Breast epithelium (tissue), 3 donors: ENCODE measurements at regions not wholly inside any gene's neighbourhood (a gene's known extent, or its start where the extent isn't known, plus 50 kb on each side); places are given as distances from the start of the nearest gene placed in this dataset.

Experiments
- POLR2AphosphoS5 ChIP-seq, 3 donors: sonication (generic); formaldehyde crosslinking; IDR thresholded peaks; one replicate each; pipeline ENCODE4 v1.6.1; 2017; ENCODE audit warnings: antibody characterized with exemption in 3 of 3
- TF ChIP-seq, protein P1 (sequence below), 3 donors: fragments of 450-650 bp; IDR thresholded peaks; one replicate each; pipeline ENCODE4 v1.5.1; 2016 to 2017; ENCODE audit warnings: antibody characterized with exemption in 3 of 3, mild to moderate bottlenecking in 3 of 3, moderate library complexity in 3 of 3

DNA sequence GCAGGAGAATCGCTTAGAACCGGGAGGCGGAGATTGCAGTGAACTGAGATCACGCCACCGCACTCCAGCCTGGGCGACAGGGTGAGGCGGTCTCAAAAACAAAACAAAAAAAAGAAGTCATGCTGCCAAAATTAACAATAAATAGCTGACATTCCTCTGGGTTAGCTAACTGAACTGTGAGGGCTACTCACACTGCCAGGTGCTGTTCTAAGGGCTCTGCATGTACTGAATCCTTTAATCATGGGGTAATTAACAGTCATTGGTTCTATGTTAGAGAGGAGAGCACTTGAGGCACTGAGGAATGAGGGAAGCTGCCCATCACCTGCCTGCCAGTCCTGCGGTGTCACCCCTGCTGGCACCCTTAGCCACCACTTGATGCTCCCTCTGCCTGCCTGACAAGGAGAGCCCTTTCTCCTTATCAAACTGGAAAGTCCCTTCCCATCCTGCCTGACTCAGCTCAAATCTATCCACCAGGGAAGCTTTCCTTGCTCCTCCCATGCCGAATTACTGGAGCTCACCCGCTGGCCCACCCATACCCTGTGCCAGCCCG is 73.0 kb upstream of the RIOK3 start:
- TF ChIP-seq, protein P1, sequence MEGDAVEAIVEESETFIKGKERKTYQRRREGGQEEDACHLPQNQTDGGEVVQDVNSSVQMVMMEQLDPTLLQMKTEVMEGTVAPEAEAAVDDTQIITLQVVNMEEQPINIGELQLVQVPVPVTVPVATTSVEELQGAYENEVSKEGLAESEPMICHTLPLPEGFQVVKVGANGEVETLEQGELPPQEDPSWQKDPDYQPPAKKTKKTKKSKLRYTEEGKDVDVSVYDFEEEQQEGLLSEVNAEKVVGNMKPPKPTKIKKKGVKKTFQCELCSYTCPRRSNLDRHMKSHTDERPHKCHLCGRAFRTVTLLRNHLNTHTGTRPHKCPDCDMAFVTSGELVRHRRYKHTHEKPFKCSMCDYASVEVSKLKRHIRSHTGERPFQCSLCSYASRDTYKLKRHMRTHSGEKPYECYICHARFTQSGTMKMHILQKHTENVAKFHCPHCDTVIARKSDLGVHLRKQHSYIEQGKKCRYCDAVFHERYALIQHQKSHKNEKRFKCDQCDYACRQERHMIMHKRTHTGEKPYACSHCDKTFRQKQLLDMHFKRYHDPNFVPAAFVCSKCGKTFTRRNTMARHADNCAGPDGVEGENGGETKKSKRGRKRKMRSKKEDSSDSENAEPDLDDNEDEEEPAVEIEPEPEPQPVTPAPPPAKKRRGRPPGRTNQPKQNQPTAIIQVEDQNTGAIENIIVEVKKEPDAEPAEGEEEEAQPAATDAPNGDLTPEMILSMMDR (IDR thresholded peaks at IDR 0.05), result no peak
- no peak for TF ChIP-seq POLR2AphosphoS5 (IDR thresholded peaks at IDR 0.05)
